ENCODE measurements at regions not wholly inside any gene's neighbourhood (a gene's known extent, or its start where the extent isn't known, plus 50 kb on each side); places are given as distances from the start of the nearest gene placed in this dataset.
"Not testable (repeated sequence)": the region's sequence is repeated elsewhere in the genome, so short reads cannot be mapped to it uniquely, and the experiment has no call there.

DNA sequence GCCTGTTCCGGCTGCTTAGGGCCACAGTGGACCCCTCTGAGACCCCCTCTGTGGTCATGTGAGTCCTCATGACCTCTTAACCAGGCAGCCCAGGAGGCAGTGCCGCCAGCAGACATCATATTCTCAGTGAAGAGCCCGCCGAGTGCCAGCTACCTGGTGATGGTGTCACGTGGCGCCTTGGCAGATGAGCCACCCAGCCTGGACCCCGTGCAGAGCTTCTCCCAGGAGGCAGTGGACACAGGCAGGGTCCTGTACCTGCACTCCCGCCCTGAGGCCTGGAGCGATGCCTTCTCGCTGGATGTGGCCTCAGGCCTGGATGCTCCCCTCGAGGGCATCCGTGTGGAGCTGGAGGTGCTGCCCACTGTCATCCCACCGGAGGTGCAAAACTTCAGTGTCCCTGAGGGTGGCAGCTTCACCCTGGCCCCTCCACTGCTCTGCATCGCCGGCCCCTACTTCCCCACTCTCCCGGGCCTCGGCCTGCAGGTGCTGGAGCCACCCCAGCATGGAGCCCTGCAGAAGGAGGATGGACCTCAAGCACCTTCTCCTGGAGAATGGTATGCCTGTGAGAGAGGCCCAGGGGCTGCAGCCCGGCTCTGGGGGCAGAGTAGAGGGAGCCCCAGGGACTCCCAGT is 176.1 kb downstream of the TBC1D2B start:
- intact Hi-C loops (cut with micrococcal nuclease), result no loop called here
- H3K27me3 Mint-ChIP-seq, result no peaks in the 10 kb centered on the region
- CTCF ChIA-PET, result interaction anchor here (1.3 kb wide), 1 partner anchor 9 kb away, joined by 4 read pairs; no protein-coding TSS in a partner anchor
- no peaks in the 10 kb centered on the region for H3K27me3 ChIP-seq (replicated peaks in 1 of 4; ENCODE audit: control extremely low read depth in 1 of 4, control insufficient read depth in 3 of 4, insufficient read depth in 4 of 4, low read length in 3 of 4)
- no peak overlapping the region for H3K9ac ChIP-seq (ENCODE audit: low read length)
- ATAC-seq (ENCODE audit: low read depth), result no peak
- H3K79me2 ChIP-seq (ENCODE audit: control insufficient read depth, insufficient read depth, low read length), result no peaks in the 10 kb centered on the region
- H3K9me3 Mint-ChIP-seq (ENCODE audit: insufficient read depth), result no peaks in the 10 kb centered on the region
- H4K20me1 ChIP-seq (ENCODE audit: control insufficient read depth, insufficient read depth, low read length, poor library complexity, severe bottlenecking), result no peaks in the 10 kb centered on the region
- 96% methylated on average over 16 of the region's 18 CpGs for WGBS (ENCODE audit: insufficient coverage)
- no peak overlapping the region for H3K27ac ChIP-seq (ENCODE audit: low read length in 2 of 2)
- H3K4me1 Mint-ChIP-seq, result no peaks in the 10 kb centered on the region
- no peak overlapping the region for H3K4me3 Mint-ChIP-seq
- no peak for DNase-seq
- no peak overlapping the region for H3K4me3 ChIP-seq (ENCODE audit: control extremely low read depth in 1 of 5, extremely low read depth in 1 of 5, insufficient read depth in 1 of 5, low read depth in 2 of 5, low read length in 4 of 5)
- no peaks in the 10 kb centered on the region for H3K9me3 ChIP-seq (ENCODE audit: control extremely low read depth in 1 of 3, control insufficient read depth in 2 of 3, insufficient read depth in 1 of 3, low read length in 2 of 3)
- H3K36me3 ChIP-seq (replicated peaks in 1 of 2; ENCODE audit: control extremely low read depth in 1 of 2, control insufficient read depth in 1 of 2, extremely low read depth in 1 of 2, insufficient read depth in 2 of 2, low read length in 1 of 2), result no peaks in the 10 kb centered on the region
- POLR2A ChIA-PET, result no interaction called here
- no peaks in the 10 kb centered on the region for H3K4me1 ChIP-seq (ENCODE audit: control insufficient read depth in 2 of 2, insufficient read depth in 2 of 2, low read length in 2 of 2)
- no peak for TF ChIP-seq CTCF (IDR thresholded peaks at IDR 0.05)
- no peak overlapping the region for H2AFZ ChIP-seq (ENCODE audit: insufficient read depth, low read depth, low read length, poor library complexity, severe bottlenecking)
- no peak overlapping the region for H3K4me2 ChIP-seq (replicated peaks; ENCODE audit: low read depth, low read length, poor library complexity, severe bottlenecking)
- H3K27ac Mint-ChIP-seq, result no peak overlapping the region

GRCh38 chr15:77900331-77900963 is 177.1 kb downstream of the TBC1D2B start:
- H3K9me3 Mint-ChIP-seq (ENCODE audit: insufficient read depth); H3K4me1 ChIP-seq (ENCODE audit: control insufficient read depth in 2 of 2, insufficient read depth in 2 of 2, low read length in 2 of 2); H3K36me3 ChIP-seq (replicated peaks in 1 of 2; ENCODE audit: control extremely low read depth in 1 of 2, control insufficient read depth in 1 of 2, extremely low read depth in 1 of 2, insufficient read depth in 2 of 2, low read length in 1 of 2); H3K27ac Mint-ChIP-seq; H3K27me3 Mint-ChIP-seq; H4K20me1 ChIP-seq (ENCODE audit: control insufficient read depth, insufficient read depth, low read length, poor library complexity, severe bottlenecking); CTCF ChIA-PET; H3K4me2 ChIP-seq (replicated peaks; ENCODE audit: low read depth, low read length, poor library complexity, severe bottlenecking); POLR2A ChIA-PET; H3K9ac ChIP-seq (ENCODE audit: low read length); H3K9me3 ChIP-seq (ENCODE audit: control extremely low read depth in 1 of 3, control insufficient read depth in 2 of 3, insufficient read depth in 1 of 3, low read length in 2 of 3); H3K4me3 ChIP-seq (ENCODE audit: control extremely low read depth in 1 of 5, extremely low read depth in 1 of 5, insufficient read depth in 1 of 5, low read depth in 2 of 5, low read length in 4 of 5); intact Hi-C loops (cut with micrococcal nuclease); H3K27me3 ChIP-seq (replicated peaks in 1 of 4; ENCODE audit: control extremely low read depth in 1 of 4, control insufficient read depth in 3 of 4, insufficient read depth in 4 of 4, low read length in 3 of 4); H3K4me1 Mint-ChIP-seq; H2AFZ ChIP-seq (ENCODE audit: insufficient read depth, low read depth, low read length, poor library complexity, severe bottlenecking); H3K4me3 Mint-ChIP-seq; H3K79me2 ChIP-seq (ENCODE audit: control insufficient read depth, insufficient read depth, low read length); H3K27ac ChIP-seq (ENCODE audit: low read length in 2 of 2): not testable (repeated sequence)
- peak; percentile 53 for DNase-seq
- 64% methylated on average over 20 of the region's 24 CpGs for WGBS (ENCODE audit: insufficient coverage)
- peak; percentile 37 for TF ChIP-seq CTCF (IDR thresholded peaks at IDR 0.05)
- ATAC-seq (ENCODE audit: low read depth), result peak; percentile 49

DNA sequence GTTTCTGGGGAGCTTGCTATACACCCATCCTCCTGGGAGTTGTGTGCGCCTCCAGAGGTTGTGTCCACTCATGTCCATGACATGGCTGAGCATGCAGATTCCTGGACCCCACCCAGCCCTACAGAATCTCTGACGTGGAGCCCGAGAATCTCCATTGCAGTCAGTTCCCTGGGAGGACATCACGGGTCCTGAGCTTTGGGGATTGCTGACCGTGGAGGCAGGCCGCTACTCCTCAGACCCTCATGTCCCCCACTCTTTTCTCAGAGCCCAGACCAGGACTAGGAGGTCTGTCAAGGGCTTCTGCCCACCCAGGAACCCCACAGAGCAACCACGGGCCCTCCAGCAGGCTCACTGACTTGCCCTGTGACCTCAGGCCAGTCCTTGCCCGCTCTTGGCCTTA is 177.7 kb downstream of the TBC1D2B start:
- H3K27me3 ChIP-seq (replicated peaks in 1 of 4; ENCODE audit: control extremely low read depth in 1 of 4, control insufficient read depth in 3 of 4, insufficient read depth in 4 of 4, low read length in 3 of 4); H4K20me1 ChIP-seq (ENCODE audit: control insufficient read depth, insufficient read depth, low read length, poor library complexity, severe bottlenecking); H3K27ac ChIP-seq (ENCODE audit: low read length in 2 of 2); H3K36me3 ChIP-seq (replicated peaks in 1 of 2; ENCODE audit: control extremely low read depth in 1 of 2, control insufficient read depth in 1 of 2, extremely low read depth in 1 of 2, insufficient read depth in 2 of 2, low read length in 1 of 2); H3K27me3 Mint-ChIP-seq; H3K9ac ChIP-seq (ENCODE audit: low read length); ATAC-seq (ENCODE audit: low read depth); H3K4me3 Mint-ChIP-seq; DNase-seq; H3K9me3 ChIP-seq (ENCODE audit: control extremely low read depth in 1 of 3, control insufficient read depth in 2 of 3, insufficient read depth in 1 of 3, low read length in 2 of 3); H3K27ac Mint-ChIP-seq; H2AFZ ChIP-seq (ENCODE audit: insufficient read depth, low read depth, low read length, poor library complexity, severe bottlenecking); H3K4me3 ChIP-seq (ENCODE audit: control extremely low read depth in 1 of 5, extremely low read depth in 1 of 5, insufficient read depth in 1 of 5, low read depth in 2 of 5, low read length in 4 of 5); CTCF ChIA-PET; H3K4me1 Mint-ChIP-seq; POLR2A ChIA-PET; H3K4me2 ChIP-seq (replicated peaks; ENCODE audit: low read depth, low read length, poor library complexity, severe bottlenecking); H3K79me2 ChIP-seq (ENCODE audit: control insufficient read depth, insufficient read depth, low read length); intact Hi-C loops (cut with micrococcal nuclease); H3K9me3 Mint-ChIP-seq (ENCODE audit: insufficient read depth); H3K4me1 ChIP-seq (ENCODE audit: control insufficient read depth in 2 of 2, insufficient read depth in 2 of 2, low read length in 2 of 2): not testable (repeated sequence)
- WGBS (ENCODE audit: insufficient coverage), result 100% methylated on average over 1 of the region's 8 CpGs

All from B cell (primary cell).